Activated naive CD4-positive, alpha-beta T cell treated with anti-CD3 and anti-CD28 coated beads, Interleukin-2, amount 50 U/mL, for 24 hours (primary cell): ENCODE measurements at regions not wholly inside any gene's neighbourhood (a gene's known extent, or its start where the extent isn't known, plus 50 kb on each side); places are given as distances from the start of the nearest gene placed in this dataset.
"Not testable (repeated sequence)": the region's sequence is repeated elsewhere in the genome, so short reads cannot be mapped to it uniquely, and the experiment has no call there.

Experiments used
- H3K27ac Mint-ChIP-seq: one replicate; pipeline ENCODE4 v1.8.0; 2021; ENCODE audit warnings: mild to moderate bottlenecking, mixed read lengths
- H3K27me3 Mint-ChIP-seq: one replicate; pipeline ENCODE4 v1.8.0; 2021; ENCODE audit warnings: mixed read lengths
- H3K36me3 Mint-ChIP-seq: one replicate; pipeline ENCODE4 v1.8.0; 2021; ENCODE audit warnings: mixed read lengths
- H3K4me1 Mint-ChIP-seq: one replicate; pipeline ENCODE4 v1.8.0; 2021; ENCODE audit warnings: mixed read lengths
- H3K4me3 Mint-ChIP-seq: one replicate; pipeline ENCODE4 v1.8.0; 2021; ENCODE audit warnings: mild to moderate bottlenecking, mixed read lengths
- H3K9me3 Mint-ChIP-seq: one replicate; pipeline ENCODE4 v1.8.0; 2021; ENCODE audit warnings: mixed read lengths

GRCh38 chr12:116687888-116688287 lies 50.0 kb downstream of the SPRING1 start:
- Mint-ChIP-seq H3K27ac (no peak overlapping the region), H3K27me3 (peaks cover 1% of the 10 kb centered on the region), H3K9me3 (no peaks in the 10 kb centered on the region), H3K4me3 (no peak overlapping the region), H3K36me3 (peaks cover under 1% of the 10 kb centered on the region), H3K4me1 (no peaks in the 10 kb centered on the region)

DNA sequence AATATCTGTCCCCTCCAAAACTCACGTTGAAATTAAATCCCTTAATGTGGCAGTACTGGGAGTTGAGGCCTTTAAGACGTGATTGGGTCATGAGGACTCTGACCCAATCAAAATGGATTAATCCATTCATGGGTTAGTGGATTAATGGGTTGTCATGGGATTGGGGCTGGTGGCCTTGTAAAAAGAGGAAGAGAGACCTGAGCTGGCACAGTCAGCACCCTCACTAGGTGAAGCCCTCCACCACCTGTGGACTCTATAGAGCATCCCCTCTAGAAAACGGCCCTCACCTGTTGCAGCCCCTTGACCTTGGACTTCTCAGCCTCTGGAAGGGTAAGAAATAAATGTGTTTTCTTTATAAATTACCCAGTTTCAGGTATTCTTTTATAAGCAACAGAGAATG lies 53.0 kb downstream of the SPRING1 start:
- Mint-ChIP-seq H3K36me3 (no peaks in the 10 kb centered on the region), H3K27ac (no peak overlapping the region), H3K4me3 (no peak overlapping the region), H3K27me3 (no peaks in the 10 kb centered on the region), H3K4me1 (no peaks in the 10 kb centered on the region), H3K9me3 (no peaks in the 10 kb centered on the region)

DNA sequence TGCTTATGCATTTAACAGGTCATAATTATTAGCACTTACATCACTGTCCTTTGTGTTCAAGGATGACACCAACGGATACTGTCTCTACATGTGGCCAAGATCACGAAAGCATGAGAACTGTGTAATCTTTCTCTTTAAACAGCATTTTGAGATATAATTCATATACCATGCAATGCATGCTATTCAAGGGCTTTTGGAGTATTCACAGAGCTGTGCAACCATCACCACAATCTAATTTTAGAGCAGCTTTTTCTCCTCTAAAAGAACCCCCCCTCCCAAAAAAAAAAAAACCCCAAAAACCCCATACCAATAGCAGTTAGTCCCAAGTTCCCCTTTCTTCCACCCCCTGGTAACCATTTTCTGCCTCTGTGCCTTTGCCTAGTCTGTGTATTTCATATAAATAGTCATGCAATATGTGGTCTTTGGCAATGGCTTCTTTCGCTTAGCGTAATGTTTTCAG lies 60.6 kb downstream of the SPRING1 start:
- no peak overlapping the region for H3K4me3 Mint-ChIP-seq
- H3K4me1 Mint-ChIP-seq: peaks cover 32% of the 10 kb centered on the region
- no peaks in the 10 kb centered on the region for H3K9me3 Mint-ChIP-seq
- H3K27me3 Mint-ChIP-seq: no peaks in the 10 kb centered on the region
- H3K36me3 Mint-ChIP-seq: no peaks in the 10 kb centered on the region
- no peak overlapping the region for H3K27ac Mint-ChIP-seq

- Mint-ChIP-seq H3K9me3 (no peaks in the 10 kb centered on the region), H3K4me1 (peaks cover 37% of the 10 kb centered on the region), H3K27me3 (no peaks in the 10 kb centered on the region), H3K36me3 (no peaks in the 10 kb centered on the region), H3K27ac (no peak overlapping the region), H3K4me3 (no peak overlapping the region)
Measured at GRCh38 chr12:116675339-116676107, 62.3 kb downstream of the SPRING1 start.

DNA sequence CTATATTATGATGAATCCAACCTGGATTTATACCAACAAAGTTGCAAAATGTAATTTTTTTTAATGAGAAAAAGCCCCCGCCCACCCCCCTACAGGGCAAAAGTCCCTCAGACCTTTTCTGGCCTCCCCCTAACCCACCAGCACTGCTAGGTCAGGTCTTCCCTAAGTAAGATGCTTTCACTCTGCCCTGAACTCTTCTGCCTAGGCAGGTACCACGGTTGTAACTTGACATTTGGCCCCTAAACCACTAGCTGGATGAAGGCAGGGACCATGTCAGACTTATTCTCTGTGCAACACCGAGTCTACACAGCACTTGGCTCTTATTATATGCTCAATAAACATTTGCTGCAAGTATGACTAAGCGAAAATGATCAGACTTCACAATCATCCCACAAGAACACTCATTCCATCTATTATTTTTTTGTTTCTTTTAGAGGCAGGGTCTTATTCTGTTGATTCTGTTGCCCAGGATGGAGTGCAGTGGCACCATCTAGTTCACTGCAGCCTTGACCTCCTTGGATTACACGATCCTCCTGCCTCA lies 63.2 kb downstream of the SPRING1 start:
- H3K36me3 Mint-ChIP-seq: no peaks in the 10 kb centered on the region
- no peaks in the 10 kb centered on the region for H3K9me3 Mint-ChIP-seq
- H3K4me1 Mint-ChIP-seq: peaks cover 37% of the 10 kb centered on the region
- H3K27ac Mint-ChIP-seq: no peak overlapping the region
- no peak overlapping the region for H3K4me3 Mint-ChIP-seq
- H3K27me3 Mint-ChIP-seq: no peaks in the 10 kb centered on the region

GRCh38 chr12:116673681-116674111 lies 64.2 kb downstream of the SPRING1 start:
- Mint-ChIP-seq H3K4me1 (peaks cover 37% of the 10 kb centered on the region), H3K27ac (no peak overlapping the region), H3K9me3 (no peaks in the 10 kb centered on the region), H3K36me3 (no peaks in the 10 kb centered on the region), H3K27me3 (no peaks in the 10 kb centered on the region), H3K4me3 (peak overlapping the region; percentile 58)

GRCh38 chr12:116672842-116673516 lies 64.9 kb downstream of the SPRING1 start:
- peak overlapping the region; percentile 20 for H3K27ac Mint-ChIP-seq
- no peaks in the 10 kb centered on the region for H3K9me3 Mint-ChIP-seq

DNA sequence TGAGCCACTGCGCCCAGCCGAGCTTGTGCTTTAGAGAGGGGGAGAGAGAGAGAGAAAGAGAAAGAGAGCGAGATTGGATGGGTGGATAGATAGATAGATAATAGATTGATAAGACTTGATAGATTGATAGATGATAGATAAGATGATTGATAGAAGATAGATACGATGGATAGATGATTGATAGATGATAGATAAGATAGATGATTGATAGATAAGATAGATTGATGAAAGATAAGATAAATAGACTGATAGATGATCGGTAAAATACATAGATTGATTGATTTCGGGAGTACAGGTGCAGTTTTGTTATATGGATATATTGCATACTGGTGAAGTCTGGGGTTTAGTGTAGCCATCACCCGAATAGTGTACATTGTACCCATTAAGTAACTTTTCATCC lies 65.9 kb downstream of the SPRING1 start:
- Mint-ChIP-seq H3K27me3 (no peaks in the 10 kb centered on the region), H3K4me1 (peaks cover 36% of the 10 kb centered on the region), H3K9me3 (no peaks in the 10 kb centered on the region), H3K4me3 (no peak overlapping the region), H3K36me3 (no peaks in the 10 kb centered on the region), H3K27ac (peak overlapping the region; percentile 6)

More at GRCh38 chr12:116672842-116673516, 64.9 kb downstream of the SPRING1 start:
- H3K27me3 Mint-ChIP-seq: no peaks in the 10 kb centered on the region
- no peaks in the 10 kb centered on the region for H3K36me3 Mint-ChIP-seq
- H3K4me1 Mint-ChIP-seq: peaks cover 37% of the 10 kb centered on the region
- H3K4me3 Mint-ChIP-seq: peak overlapping the region; percentile 56

DNA sequence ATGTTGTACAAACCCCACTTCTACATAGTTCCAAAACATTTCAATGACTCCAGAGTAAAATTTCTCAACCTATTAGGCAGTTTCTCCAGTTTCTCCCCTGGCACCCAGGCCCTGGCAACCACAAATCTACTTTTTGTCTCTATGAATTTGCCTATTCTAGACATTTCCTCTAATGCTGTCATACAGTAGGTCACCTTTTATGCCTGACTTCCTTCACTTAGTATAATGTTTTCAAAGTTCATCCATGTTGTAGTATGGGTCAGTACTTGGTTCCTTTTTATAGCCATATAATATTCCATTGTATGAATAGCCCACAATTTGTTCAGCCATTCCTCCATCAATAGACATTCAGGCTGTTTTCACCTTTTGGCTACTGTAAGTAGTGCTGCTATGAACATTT lies 67.0 kb downstream of the SPRING1 start:
- Mint-ChIP-seq H3K4me1 (peaks cover 30% of the 10 kb centered on the region), H3K4me3 (no peak overlapping the region)

GRCh38 chr12:116667752-116668151 lies 70.1 kb downstream of the SPRING1 start:
- Mint-ChIP-seq H3K36me3 (no peaks in the 10 kb centered on the region), H3K4me3 (no peak overlapping the region), H3K9me3 (no peaks in the 10 kb centered on the region), H3K27ac (no peak overlapping the region), H3K27me3 (no peaks in the 10 kb centered on the region), H3K4me1 (peaks cover 11% of the 10 kb centered on the region)

More for the DNA sequence above, 67.0 kb downstream of the SPRING1 start:
- Mint-ChIP-seq H3K9me3 (no peaks in the 10 kb centered on the region), H3K36me3 (no peaks in the 10 kb centered on the region), H3K27ac (no peak overlapping the region), H3K27me3 (no peaks in the 10 kb centered on the region)

- not testable (repeated sequence) for H3K4me3 Mint-ChIP-seq, H3K9me3 Mint-ChIP-seq, H3K36me3 Mint-ChIP-seq, H3K27me3 Mint-ChIP-seq, H3K4me1 Mint-ChIP-seq
- peak overlapping the region; percentile 35 for H3K27ac Mint-ChIP-seq
Measured at GRCh38 chr12:116666829-116667228, 71.0 kb downstream of the SPRING1 start.

DNA sequence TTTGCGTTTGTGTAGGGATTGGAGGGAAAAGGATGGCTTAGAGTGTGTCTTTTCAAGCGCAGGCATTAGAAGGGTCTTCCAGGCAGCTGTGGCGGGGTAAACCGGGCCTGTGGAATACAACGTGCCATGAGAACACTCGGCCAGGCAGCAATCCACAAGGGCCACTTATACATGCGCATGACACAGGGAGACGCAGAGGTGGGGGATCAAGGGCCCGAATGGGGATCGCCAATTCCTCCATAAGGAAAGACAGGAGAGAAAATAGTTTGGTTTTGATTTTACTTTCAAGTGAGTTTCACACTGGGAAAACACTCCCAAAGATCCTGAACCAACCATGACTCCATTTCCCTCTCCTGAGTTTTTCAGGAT lies 71.6 kb downstream of the SPRING1 start:
- Mint-ChIP-seq H3K9me3 (no peaks in the 10 kb centered on the region), H3K4me1 (no peaks in the 10 kb centered on the region), H3K27ac (no peak overlapping the region), H3K36me3 (no peaks in the 10 kb centered on the region), H3K4me3 (no peak overlapping the region), H3K27me3 (no peaks in the 10 kb centered on the region)

DNA sequence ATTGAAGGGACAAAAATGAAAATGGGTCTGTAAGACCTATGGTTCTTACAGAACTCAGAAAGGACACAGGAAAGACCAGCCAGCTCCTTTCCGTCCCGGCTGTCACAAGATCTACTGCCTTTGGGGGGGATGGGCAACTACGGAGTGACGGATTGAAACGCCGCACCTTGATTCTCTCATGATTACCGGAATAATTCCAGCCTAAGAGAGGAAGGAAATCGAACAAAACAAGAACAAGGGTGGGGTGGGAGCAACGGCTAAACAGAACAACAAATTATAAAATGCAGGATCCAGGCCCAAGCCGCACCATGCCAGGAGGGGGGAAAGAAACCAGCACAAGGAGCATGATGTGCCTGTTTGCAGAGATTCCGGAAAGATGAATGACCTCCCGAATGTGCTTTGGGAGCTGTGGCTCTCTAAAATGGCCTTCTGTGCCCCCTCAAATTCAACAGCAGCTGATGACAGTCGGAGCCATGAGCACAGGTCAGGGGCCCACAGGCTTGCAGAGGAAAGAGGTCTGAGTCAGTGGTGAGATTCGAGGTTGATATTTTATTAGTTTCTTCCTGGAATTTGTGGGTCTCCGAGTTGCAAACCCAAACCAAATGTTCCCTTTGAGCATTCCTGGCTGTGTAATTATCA lies 72.1 kb downstream of the SPRING1 start:
- Mint-ChIP-seq H3K27ac (no peak overlapping the region), H3K27me3 (no peaks in the 10 kb centered on the region), H3K4me1 (no peaks in the 10 kb centered on the region), H3K4me3 (no peak overlapping the region), H3K9me3 (no peaks in the 10 kb centered on the region), H3K36me3 (no peaks in the 10 kb centered on the region)

DNA sequence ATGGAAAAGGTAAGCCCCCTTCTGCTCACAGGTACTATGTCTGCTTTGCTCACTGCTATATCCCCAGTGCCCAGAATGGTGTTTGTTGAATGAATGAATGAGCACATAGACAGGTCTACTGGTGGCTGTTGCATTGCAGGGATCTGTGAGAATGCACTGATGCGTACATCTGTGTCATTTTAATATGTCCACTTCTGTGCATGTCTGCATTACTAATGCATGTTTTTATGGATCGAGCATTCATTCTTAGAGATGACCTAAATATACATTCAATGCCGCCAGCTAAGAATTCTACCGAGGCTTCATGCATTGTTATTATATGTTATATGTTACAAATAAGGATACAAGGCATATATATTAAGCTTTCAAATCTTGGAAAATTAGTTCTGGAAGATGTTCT lies 73.8 kb downstream of the SPRING1 start:
- Mint-ChIP-seq H3K9me3 (no peaks in the 10 kb centered on the region), H3K27me3 (no peaks in the 10 kb centered on the region), H3K27ac (no peak overlapping the region), H3K4me1 (no peaks in the 10 kb centered on the region), H3K36me3 (no peaks in the 10 kb centered on the region), H3K4me3 (no peak overlapping the region)

DNA sequence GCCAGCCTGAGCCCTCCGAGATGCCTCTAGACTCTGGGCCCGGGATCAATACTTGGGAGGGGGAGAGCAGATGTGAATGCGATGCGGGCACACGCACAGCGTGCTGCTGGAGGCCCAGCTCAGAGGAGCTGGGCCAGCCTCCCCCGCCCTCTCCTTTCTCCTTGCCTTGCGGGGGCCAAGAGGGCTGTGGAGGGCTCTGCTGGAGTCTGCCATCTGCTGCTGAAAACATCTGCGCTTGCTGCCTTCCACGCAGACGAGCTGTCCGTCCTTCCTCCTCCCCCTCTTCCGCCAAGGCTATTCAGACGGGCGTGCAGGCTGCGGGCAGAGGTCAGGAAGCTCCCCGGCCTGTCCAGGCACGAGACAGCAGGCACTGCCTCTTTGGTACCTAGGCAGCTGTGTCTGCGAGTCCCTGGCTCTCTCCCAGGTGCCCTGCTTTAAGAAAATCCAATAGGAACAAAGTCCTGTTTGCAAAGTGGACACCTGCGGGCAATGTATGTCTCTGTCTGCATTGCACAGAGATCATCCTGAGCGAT lies 75.2 kb downstream of the SPRING1 start:
- peaks cover 4% of the 10 kb centered on the region for H3K27me3 Mint-ChIP-seq

More for the DNA sequence above, 75.2 kb downstream of the SPRING1 start:
- Mint-ChIP-seq H3K27ac (no peak overlapping the region), H3K4me1 (no peaks in the 10 kb centered on the region), H3K36me3 (no peaks in the 10 kb centered on the region), H3K9me3 (no peaks in the 10 kb centered on the region), H3K4me3 (no peak overlapping the region)
